ENCODE measurements at regions not wholly inside any gene's neighbourhood (a gene's known extent, or its start where the extent isn't known, plus 50 kb on each side); places are given as distances from the start of the nearest gene placed in this dataset.

- DNase-seq (ENCODE audit: low read depth, low spot score): no peak
These were observed 391.0 kb downstream of the MATN1 start for GRCh38 chr1:30332116-30333094.

DNA sequence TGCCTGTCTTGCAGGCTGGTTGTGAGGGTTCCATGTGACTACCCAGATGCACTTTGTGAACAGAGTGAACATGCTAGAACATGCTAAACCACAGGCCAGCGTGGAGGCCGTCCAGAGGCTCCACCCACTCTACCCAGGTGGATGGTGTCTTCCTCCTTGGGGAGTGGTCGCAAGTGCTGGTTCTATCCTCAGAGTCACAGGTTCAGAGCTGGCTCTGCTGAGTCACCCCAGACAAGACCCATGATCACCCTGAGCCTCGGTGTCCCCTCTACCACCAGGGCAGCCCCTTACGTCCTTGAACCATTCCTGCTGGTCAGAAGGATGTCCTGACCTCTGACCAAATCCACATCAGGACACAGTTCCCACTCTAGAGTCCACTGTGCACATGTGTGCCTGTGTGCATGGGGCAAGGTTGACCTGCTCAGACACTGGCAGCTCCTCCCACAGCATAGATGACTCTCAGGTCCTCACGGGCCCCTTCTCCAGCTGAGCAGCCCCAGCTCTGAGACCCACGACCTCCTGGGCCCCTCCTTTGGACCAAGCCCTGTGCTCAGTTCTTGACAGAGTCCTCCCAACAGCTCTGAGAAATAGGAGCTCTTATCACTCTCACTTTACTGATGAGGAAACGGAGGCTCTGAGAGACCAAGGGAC is 391.8 kb downstream of the MATN1 start:
- DNase-seq (ENCODE audit: low read depth, low spot score): no peak

DNA sequence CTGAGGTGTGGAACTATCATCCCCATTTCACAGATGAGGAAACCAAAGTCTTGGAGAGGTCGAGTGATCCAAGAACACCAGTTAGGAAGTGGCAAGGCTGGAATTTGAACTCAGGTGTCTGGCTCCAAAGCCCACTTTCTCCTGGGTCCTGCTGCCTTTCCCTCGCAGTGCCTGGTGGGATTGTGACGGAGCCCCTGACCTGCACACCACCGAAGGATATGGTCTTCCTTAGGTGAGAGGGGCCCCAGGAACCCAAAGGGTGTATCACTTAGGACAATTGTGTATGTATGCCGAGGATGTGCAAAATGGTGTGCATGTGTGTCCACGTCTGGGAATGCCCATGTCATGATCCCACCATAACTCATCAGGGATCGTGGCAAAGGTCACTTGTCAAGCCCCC is 392.7 kb downstream of the MATN1 start:
- DNase-seq (ENCODE audit: low read depth, low spot score): no peak

- no peak for DNase-seq (ENCODE audit: low read depth, low spot score)
These were observed 393.4 kb downstream of the MATN1 start for GRCh38 chr1:30329802-30330557.

GRCh38 chr1:30329263-30329753 is 394.1 kb downstream of the MATN1 start:
- DNase-seq (ENCODE audit: low read depth, low spot score): no peak

GRCh38 chr1:30328401-30329262 is 394.8 kb downstream of the MATN1 start:
- DNase-seq (ENCODE audit: low read depth, low spot score): no peak

DNA sequence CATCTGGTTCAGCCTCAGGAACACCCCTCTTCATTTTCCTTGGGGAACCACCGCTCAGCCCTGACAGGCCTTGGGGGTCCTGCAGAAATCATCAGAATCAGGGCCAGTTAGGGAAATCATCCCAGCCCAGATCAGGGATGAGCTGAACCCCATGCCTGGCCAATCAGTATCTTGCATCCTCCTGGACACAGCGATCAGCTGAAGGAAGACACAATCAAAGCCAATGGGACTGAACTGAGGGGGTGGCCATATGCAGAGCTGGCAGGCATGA is 395.4 kb downstream of the MATN1 start:
- no peak for DNase-seq (ENCODE audit: low read depth, low spot score)

GRCh38 chr1:30327370-30328099 is 395.9 kb downstream of the MATN1 start:
- no peak for DNase-seq (ENCODE audit: low read depth, low spot score)

GRCh38 chr1:30325999-30326398 is 397.4 kb downstream of the MATN1 start:
- DNase-seq (ENCODE audit: low read depth, low spot score): no peak

DNA sequence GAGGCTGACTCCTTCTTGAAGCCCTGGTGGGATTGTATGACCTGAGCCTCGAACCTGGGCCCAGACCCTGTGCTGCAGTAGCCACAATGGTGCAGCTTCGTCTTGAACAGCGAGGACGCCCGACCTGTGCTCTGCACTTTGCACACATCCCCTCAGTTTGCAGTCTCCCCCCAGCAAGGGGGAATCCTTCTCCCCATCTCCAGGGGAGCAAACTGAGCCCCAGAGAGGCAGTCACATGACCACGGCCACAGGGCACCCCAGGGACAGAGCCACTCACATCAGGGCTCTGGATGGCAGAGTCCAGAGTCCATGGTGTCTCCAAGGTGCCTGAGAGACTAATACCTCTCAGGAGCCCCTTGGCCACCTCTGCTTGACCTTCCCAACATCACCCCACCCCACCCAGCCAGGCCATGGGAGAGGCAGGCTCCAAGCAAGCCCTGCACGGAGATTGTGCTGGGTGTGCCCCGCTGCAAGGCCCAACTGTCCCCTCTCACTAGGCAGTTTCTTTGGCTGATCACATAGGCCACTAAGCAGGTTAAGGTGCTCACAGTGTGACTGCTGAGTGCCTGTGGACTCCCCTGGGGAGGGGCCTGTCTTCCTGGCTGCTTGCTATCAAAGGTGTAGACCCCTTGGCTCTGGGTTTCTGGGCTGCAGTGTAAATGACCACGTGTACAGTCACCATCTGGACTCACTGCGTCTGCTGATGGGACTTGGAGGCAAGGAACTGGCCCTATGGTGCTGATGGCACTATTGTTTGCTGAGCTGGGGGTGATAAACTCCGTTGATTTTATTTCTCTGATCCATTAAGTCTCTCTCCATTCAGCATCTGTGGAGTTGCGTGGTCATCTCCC is 398.1 kb downstream of the MATN1 start:
- no peak for DNase-seq (ENCODE audit: low read depth, low spot score)

GRCh38 chr1:30324251-30325084 is 398.9 kb downstream of the MATN1 start:
- no peak for DNase-seq (ENCODE audit: low read depth, low spot score)

DNA sequence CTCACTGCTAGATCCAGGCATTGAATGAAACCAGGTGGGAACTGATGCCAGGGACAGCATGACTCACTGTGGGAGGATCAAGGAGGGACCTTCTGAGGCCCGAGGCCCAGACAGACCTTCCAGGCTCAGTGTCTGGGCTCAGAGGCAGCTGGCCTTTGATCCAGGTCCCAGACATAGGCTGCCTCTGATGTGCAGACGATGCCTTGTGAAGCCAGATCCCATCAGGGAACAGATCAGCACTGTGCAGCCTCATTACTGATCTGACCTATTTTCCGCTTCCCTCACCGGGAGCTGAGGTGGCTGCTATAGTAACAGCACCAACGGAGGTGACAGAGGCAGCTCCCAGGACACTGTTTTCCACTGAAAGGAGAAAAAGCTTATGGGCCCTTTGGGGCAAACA is 399.5 kb downstream of the MATN1 start:
- no peak for DNase-seq (ENCODE audit: low read depth, low spot score)

DNA sequence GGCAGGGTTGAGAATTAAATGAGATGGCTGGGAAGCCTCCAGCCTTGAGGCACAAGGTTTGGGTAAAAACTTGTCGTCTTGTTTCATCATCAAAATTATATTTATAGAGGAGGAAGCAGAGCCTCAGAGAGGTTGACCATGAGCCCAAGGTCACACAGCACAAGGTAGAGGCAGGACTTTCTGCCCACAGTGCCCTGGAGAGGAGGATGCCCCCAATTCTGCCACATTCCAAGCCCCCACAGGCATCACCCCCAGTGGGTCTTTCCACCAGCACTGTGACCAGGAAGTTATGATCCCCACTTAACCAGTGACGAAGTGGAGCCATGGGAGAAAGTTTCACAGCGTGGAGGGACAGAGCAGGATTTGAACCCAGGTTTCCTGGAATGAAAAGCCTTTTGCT is 400.0 kb downstream of the MATN1 start:
- DNase-seq (ENCODE audit: low read depth, low spot score): no peak

DNA sequence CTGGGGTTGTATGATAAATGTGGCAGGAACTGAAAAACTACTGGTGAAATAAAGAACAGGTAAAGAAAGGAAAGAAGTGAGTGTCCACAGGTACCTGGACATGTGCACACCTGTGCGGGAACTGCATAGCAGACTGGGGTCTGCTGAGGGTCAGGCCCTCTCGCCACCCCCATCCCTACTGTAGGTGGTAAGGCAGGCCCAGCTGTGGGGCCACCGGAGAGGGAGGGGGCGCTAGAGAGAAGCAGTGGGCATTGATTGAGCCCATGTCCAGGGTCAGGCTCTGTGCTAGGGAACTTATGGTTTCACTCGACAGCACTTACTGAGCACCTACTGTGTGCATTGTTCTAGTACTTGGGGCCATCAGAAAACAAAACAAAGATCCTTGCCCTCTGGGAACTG is 400.5 kb downstream of the MATN1 start:
- no peak for DNase-seq (ENCODE audit: low read depth, low spot score)

DNA sequence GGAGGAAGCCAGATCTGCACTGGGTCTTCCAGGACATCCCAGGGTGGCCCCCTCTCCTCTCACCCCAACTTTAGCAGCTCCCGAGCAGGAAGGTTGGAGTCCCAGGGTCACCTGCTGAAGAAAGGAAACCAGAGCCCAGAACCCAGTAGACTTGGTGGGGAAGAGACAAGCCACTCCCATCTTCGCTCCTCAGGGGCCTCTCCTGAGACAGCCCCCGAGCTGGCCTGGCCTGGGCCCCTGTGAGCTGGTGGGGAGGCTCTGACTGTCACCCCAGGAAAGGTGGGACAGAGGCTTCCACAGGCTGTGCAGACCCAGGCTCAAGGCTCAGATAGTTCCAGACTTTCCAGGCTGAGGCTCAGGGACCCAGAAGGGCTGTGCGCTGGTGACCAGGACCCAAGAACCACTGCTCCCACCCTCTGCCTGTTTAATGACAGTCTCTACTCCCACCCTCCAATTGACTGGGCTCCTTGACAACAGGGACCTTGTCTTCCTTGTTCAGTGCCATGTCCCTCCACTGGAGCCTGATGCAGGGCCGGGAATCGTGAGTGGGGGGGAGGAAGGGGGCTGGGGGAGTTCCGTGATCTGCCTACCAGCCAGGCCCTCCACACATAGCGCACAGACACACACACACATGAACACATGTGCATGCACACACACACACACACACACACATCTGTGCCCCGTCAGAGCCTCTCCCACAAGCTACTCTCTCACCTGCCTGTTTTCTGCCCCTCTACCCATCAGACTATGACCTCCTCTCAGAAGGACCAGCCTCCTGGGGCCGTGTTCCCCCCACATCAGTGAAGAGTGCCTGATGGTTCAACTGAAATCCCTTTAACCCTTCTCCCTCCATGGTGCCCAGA is 401.2 kb downstream of the MATN1 start:
- DNase-seq (ENCODE audit: low read depth, low spot score): no peak

- no peak for DNase-seq (ENCODE audit: low read depth, low spot score)
These were observed 402.0 kb downstream of the MATN1 start for GRCh38 chr1:30321246-30321910.

GRCh38 chr1:30320581-30320890 is 402.8 kb downstream of the MATN1 start:
- no peak for DNase-seq (ENCODE audit: low read depth, low spot score)

All from activated CD4-positive, CD25-positive, alpha-beta regulatory T cell treated with anti-CD3 and anti-CD28 coated beads, Interleukin-2, amount 50 U/mL, for 16 hours (primary cell).